ENCODE measurements at regions not wholly inside any gene's neighbourhood (a gene's known extent, or its start where the extent isn't known, plus 50 kb on each side); places are given as distances from the start of the nearest gene placed in this dataset.
"Not testable (repeated sequence)": the region's sequence is repeated elsewhere in the genome, so short reads cannot be mapped to it uniquely, and the experiment has no call there.

DNA sequence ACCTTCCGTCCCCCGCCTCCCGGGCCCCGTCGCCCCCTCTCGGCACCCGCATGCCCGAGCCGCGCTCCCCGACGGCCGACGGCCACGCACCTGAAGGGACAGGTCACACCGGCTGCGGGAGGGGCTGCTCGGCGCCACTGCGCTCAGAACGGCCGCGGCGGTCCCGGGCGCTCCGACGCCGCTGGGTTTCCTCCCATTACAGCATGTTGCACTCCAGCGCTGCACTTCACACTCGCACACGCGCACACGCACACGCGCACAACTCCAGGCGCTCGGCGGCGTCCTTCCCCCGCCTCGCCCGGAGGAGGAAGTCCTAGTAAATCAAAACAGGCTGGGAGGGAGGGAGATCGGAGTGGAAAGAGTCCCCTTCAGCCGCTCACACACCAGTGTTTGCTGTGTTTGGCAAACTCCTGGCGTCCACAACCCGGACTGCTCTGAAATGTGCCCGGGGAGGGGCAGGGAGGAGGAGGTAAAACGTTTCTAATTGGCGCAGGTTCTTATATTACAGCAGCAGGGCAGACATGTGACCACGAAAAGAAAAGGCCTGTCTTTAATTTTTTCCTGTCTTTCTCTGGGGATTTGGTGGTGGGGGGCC is 76.7 kb upstream of the VGLL4 start:
- Histone ChIP-seq H3K27ac (ENCODE audit: low read depth, low read length) (peak overlapping the region; percentile 57), H3K27me3 (ENCODE audit: control insufficient read depth, insufficient read depth, low read length) (no peaks in the 10 kb centered on the region), H3K4me3 (ENCODE audit: low read length) (peak overlapping the region; percentile 83), H3K9ac (ENCODE audit: low read length) (peak overlapping the region; percentile 51), H3K36me3 (ENCODE audit: control insufficient read depth, insufficient read depth, low read length) (no peaks in the 10 kb centered on the region), H3K4me1 (ENCODE audit: control insufficient read depth, insufficient read depth, low read length) (peaks cover 6% of the 10 kb centered on the region)

DNA sequence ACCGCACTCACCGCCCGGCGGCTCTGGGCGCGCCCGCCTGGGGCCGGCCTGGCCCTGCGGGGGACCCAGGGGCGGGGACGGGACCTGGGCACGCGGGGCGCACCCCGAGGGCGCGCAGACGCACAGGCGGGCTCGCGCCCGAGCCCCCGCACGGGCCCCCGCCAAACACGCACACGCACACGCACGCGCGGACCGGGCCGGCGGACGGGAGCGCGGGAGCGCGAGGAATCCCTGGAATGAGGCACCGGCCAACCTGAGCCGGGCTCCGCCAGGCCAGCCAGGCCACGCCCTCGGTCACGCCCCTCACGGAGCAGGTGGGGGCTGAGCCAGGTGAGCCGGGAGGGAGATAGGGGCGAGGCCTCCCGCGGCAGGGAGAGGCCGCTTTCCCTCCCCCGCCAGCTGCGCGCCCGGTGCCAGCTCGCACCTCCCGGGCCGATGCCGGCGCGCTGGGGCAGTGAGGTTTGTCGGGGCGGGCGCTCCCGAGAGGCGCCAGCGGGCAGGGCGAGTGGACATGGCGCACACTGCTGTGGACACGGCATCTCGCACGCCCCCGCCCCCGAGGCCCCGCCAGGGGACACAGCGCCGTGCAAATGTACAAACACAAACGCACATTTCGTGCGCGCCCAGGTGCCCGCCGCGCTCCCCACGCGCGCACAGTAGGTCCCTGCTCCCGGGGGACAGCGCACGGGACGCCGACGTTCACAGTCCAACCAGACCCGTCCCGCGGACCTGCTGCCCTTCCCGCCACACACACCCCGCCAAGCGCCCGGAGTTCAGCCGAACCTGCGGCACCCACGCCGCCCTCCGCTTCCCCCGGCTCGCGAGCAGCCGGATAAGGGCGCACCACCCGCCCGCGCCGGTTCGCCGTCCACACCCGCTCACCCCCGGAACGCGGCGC is 75.9 kb upstream of the VGLL4 start:
- Histone ChIP-seq H3K27me3 (ENCODE audit: control insufficient read depth, insufficient read depth, low read length) (no peaks in the 10 kb centered on the region), H3K27ac (ENCODE audit: low read depth, low read length) (peak overlapping the region; percentile 61), H3K9ac (ENCODE audit: low read length) (peak overlapping the region; percentile 60), H3K4me1 (ENCODE audit: control insufficient read depth, insufficient read depth, low read length) (peaks cover 6% of the 10 kb centered on the region), H3K4me3 (ENCODE audit: low read length) (peak overlapping the region; percentile 83), H3K36me3 (ENCODE audit: control insufficient read depth, insufficient read depth, low read length) (no peaks in the 10 kb centered on the region)

DNA sequence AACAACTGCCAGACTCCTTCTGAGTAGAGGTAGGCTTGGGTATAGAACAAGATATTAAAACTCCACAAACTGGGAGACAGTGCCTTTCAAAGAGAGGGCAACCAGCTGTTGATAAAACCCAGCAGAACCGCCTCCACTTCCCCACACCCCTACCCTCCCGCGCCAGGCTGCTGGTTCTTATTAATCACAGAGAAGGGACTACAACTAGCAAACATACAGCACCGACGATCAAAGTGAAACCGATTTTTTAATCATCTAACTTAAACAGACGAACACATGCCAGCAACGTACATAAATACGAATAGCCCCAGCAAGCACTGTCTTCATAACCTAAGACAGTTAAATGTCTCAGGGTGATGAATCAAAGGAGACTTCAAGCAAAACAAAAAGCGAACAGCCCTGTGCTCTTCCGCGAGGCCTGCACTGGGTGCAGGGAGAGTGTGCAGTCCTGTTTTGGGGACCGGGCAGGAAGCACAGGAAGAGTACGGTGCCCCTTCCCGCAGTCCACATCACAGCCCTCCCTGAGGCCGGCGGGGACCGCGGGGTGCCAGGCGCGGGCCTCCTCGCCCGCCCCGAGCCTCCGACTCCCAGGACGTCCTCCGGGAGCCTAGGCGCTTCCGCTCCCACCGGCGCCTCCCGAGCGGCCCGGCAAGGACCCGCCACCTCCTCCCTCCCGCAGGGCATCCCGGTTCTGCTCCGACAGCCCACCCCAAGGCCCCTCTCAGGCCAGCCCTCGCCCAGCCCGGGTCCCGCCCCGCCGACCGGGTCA is 75.1 kb upstream of the VGLL4 start:
- peak overlapping the region; percentile 55 for H3K9ac ChIP-seq (ENCODE audit: low read length)
- H3K4me3 ChIP-seq (ENCODE audit: low read length): peak overlapping the region; percentile 83
- H3K27ac ChIP-seq (ENCODE audit: low read depth, low read length): peak overlapping the region; percentile 61
- peaks cover 6% of the 10 kb centered on the region for H3K4me1 ChIP-seq (ENCODE audit: control insufficient read depth, insufficient read depth, low read length)
- H3K36me3 ChIP-seq (ENCODE audit: control insufficient read depth, insufficient read depth, low read length): no peaks in the 10 kb centered on the region
- H3K27me3 ChIP-seq (ENCODE audit: control insufficient read depth, insufficient read depth, low read length): no peaks in the 10 kb centered on the region

DNA sequence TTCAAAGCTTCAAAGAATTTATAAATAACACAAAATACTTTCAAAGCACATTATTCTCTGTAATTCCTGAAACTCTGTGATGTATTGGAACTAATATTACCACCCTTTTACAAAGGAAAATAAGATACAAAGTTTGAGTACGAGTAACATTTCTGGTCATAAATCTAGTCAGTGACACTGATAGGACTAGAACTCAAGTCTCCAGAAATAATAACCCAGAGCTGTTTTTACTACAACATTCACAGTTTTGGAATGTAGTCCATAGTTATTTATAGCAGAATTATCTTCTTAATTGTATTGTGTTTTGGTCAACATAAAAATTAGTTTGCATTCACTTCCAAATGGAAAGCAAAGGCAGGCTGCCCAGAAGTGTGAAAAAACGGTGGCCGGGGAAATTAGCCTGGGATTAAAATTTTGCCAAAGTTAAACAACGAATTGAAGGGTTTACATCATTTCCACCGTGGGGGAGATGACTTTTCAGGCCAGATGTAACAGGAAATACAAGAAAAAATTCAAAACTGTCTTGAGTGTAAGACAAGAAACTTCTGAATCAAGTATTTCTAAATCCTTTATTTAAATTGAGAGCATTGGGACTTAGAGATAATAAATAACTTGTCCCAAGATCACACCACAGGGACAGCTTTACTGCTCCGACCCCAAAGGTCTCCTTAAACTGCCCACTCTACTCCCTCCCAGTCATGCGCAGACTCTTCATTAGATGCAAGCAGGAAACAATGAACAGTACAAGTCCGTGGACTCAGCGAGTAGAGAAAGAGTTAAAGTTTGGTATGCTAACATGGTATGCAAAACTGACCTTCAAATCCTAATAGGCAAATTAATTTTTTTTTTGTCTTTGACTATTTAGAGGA is 74.3 kb upstream of the VGLL4 start:
- Histone ChIP-seq H3K27ac (ENCODE audit: low read depth, low read length) (peak overlapping the region; percentile 61), H3K9ac (ENCODE audit: low read length) (no peak overlapping the region), H3K27me3 (ENCODE audit: control insufficient read depth, insufficient read depth, low read length) (no peaks in the 10 kb centered on the region), H3K36me3 (ENCODE audit: control insufficient read depth, insufficient read depth, low read length) (no peaks in the 10 kb centered on the region), H3K4me3 (ENCODE audit: low read length) (peak overlapping the region; percentile 83), H3K4me1 (ENCODE audit: control insufficient read depth, insufficient read depth, low read length) (peaks cover 6% of the 10 kb centered on the region)

- Histone ChIP-seq H3K4me1 (ENCODE audit: control insufficient read depth, insufficient read depth, low read length) (peaks cover 6% of the 10 kb centered on the region), H3K36me3 (ENCODE audit: control insufficient read depth, insufficient read depth, low read length) (no peaks in the 10 kb centered on the region), H3K4me3 (ENCODE audit: low read length) (no peak overlapping the region), H3K9ac (ENCODE audit: low read length) (no peak overlapping the region), H3K27ac (ENCODE audit: low read depth, low read length) (peak overlapping the region; percentile 61), H3K27me3 (ENCODE audit: control insufficient read depth, insufficient read depth, low read length) (no peaks in the 10 kb centered on the region)
Observed at GRCh38 chr3:11717301-11717700, 73.6 kb upstream of the VGLL4 start.

GRCh38 chr3:11716573-11717290 is 73.0 kb upstream of the VGLL4 start:
- Histone ChIP-seq H3K27ac (ENCODE audit: low read depth, low read length) (peak overlapping the region; percentile 61), H3K36me3 (ENCODE audit: control insufficient read depth, insufficient read depth, low read length) (no peaks in the 10 kb centered on the region), H3K4me3 (ENCODE audit: low read length) (peak overlapping the region; percentile 30), H3K4me1 (ENCODE audit: control insufficient read depth, insufficient read depth, low read length) (peaks cover 6% of the 10 kb centered on the region), H3K9ac (ENCODE audit: low read length) (no peak overlapping the region), H3K27me3 (ENCODE audit: control insufficient read depth, insufficient read depth, low read length) (no peaks in the 10 kb centered on the region)

DNA sequence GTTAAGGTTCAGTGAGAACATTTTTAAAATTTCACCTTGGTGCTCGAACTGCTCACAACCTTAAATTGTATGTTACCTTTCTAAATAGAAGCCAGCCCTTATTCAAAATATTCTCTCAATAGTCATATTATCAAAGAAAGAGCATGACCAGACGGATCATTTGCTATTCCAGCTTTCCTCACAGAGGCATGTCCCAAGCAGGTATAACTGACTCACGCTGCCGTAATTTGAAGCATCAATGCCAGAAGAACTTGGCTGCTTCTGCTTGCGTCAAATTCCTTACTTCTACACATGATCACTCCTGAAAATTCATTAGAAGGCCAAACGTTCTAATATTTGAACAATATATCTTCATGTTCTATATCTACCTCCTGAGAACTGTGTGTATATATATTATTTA is 69.5 kb upstream of the VGLL4 start:
- H3K27ac ChIP-seq (ENCODE audit: low read depth, low read length): no peak overlapping the region
- no peaks in the 10 kb centered on the region for H3K36me3 ChIP-seq (ENCODE audit: control insufficient read depth, insufficient read depth, low read length)
- H3K27me3 ChIP-seq (ENCODE audit: control insufficient read depth, insufficient read depth, low read length): no peaks in the 10 kb centered on the region
- H3K9ac ChIP-seq (ENCODE audit: low read length): no peak overlapping the region
- H3K4me1 ChIP-seq (ENCODE audit: control insufficient read depth, insufficient read depth, low read length): peaks cover 6% of the 10 kb centered on the region
- H3K4me3 ChIP-seq (ENCODE audit: low read length): no peak overlapping the region

DNA sequence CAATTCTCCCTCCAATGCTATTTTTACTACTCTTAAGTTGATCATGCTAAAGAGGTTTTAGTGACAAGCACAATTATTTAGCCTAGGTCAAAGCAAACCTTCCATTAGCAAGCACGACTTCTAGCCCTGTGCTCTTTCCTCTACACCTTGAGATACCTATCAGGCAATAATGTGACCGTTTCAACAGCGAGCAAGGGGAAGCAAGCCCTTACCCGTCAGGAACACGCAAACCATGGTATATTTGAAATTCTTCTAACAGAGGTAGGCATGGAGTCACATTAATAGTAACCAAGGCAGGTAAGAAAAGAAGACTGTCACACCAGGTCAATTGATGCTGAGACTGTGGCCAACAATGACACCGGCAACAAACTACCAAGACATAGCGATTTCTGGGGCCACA is 68.9 kb upstream of the VGLL4 start:
- Histone ChIP-seq H3K36me3 (ENCODE audit: control insufficient read depth, insufficient read depth, low read length) (no peaks in the 10 kb centered on the region), H3K4me3 (ENCODE audit: low read length) (no peak overlapping the region), H3K27ac (ENCODE audit: low read depth, low read length) (no peak overlapping the region), H3K4me1 (ENCODE audit: control insufficient read depth, insufficient read depth, low read length) (peaks cover 6% of the 10 kb centered on the region), H3K27me3 (ENCODE audit: control insufficient read depth, insufficient read depth, low read length) (no peaks in the 10 kb centered on the region), H3K9ac (ENCODE audit: low read length) (no peak overlapping the region)

DNA sequence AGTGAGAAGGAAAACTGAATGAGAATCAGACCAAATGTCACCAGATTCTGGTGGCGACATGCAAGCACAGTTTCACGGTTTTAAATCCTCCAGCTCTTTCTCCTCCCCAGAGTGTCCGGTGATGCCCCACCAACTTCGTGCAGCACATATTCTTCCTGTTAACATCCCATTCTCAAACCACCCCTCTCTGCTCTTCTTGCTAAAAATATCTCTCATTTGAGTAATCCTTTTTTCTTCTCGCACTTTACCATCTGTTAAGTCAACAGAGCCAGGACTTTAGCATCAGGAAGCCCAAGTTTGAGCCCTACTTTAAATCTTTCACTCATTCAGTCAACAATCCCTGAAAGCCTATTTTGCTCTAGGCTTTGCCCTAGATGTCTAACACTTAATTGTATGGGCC is 68.2 kb upstream of the VGLL4 start:
- no peak overlapping the region for H3K4me3 ChIP-seq (ENCODE audit: low read length)
- H3K36me3 ChIP-seq (ENCODE audit: control insufficient read depth, insufficient read depth, low read length): no peaks in the 10 kb centered on the region
- H3K4me1 ChIP-seq (ENCODE audit: control insufficient read depth, insufficient read depth, low read length): peaks cover 6% of the 10 kb centered on the region
- no peak overlapping the region for H3K9ac ChIP-seq (ENCODE audit: low read length)
- H3K27me3 ChIP-seq (ENCODE audit: control insufficient read depth, insufficient read depth, low read length): no peaks in the 10 kb centered on the region
- H3K27ac ChIP-seq (ENCODE audit: low read depth, low read length): no peak overlapping the region

- no peaks in the 10 kb centered on the region for H3K4me1 ChIP-seq (ENCODE audit: control insufficient read depth, insufficient read depth, low read length)
- H3K36me3 ChIP-seq (ENCODE audit: control insufficient read depth, insufficient read depth, low read length): no peaks in the 10 kb centered on the region
- no peak overlapping the region for H3K27ac ChIP-seq (ENCODE audit: low read depth, low read length)
- no peak overlapping the region for H3K4me3 ChIP-seq (ENCODE audit: low read length)
- H3K27me3 ChIP-seq (ENCODE audit: control insufficient read depth, insufficient read depth, low read length): no peaks in the 10 kb centered on the region
- no peak overlapping the region for H3K9ac ChIP-seq (ENCODE audit: low read length)
Observed at GRCh38 chr3:11709782-11710181, 66.1 kb upstream of the VGLL4 start.

DNA sequence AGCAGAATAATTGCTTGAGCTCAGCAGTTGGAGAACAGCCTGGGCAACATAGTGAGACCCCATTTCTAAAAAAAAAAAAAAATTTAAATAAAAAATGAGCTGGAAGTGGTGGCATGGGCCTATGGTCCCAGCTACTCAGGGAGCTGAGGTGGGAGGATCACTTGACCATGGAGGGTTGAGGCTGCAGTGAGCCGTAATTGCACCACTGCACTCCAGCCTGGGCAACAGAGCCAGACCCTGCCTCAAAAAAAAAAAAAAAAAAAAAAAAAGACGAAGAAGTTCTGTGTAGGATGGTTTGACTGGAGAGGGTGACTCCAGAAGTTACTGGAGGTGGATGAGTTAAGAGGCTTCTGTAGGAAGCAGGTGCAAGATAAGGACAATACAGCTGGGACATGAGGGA is 63.4 kb upstream of the VGLL4 start:
- not testable (repeated sequence) for H3K4me1 ChIP-seq (ENCODE audit: control insufficient read depth, insufficient read depth, low read length); H3K27me3 ChIP-seq (ENCODE audit: control insufficient read depth, insufficient read depth, low read length); H3K4me3 ChIP-seq (ENCODE audit: low read length); H3K36me3 ChIP-seq (ENCODE audit: control insufficient read depth, insufficient read depth, low read length); H3K27ac ChIP-seq (ENCODE audit: low read depth, low read length); H3K9ac ChIP-seq (ENCODE audit: low read length)

Data from rectal smooth muscle tissue (tissue), 1 donor.